ENCODE measurements at regions not wholly inside any gene's neighbourhood (a gene's known extent, or its start where the extent isn't known, plus 50 kb on each side); places are given as distances from the start of the nearest gene placed in this dataset.
A peak's percentile ranks its signal among the peaks of the same experiment; 100 is the strongest.
"Not testable (repeated sequence)": the region's sequence is repeated elsewhere in the genome, so short reads cannot be mapped to it uniquely, and the experiment has no call there.

GRCh38 chr9:87781331-87781730, 55.4 kb downstream of the CTSL start:
- no peak for TF ChIP-seq CTCF (conservative IDR thresholded peaks at IDR 0.05; ENCODE audit: low read depth, low read length)
- DNase-seq (ENCODE audit: low read depth) = no peak
- H3K4me3 ChIP-seq (ENCODE audit: low read depth, low read length) = no peak overlapping the region

- no peak for DNase-seq (ENCODE audit: low read depth)
- no peak for TF ChIP-seq CTCF (conservative IDR thresholded peaks at IDR 0.05; ENCODE audit: low read depth, low read length)
- no peak overlapping the region for H3K4me3 ChIP-seq (ENCODE audit: low read depth, low read length)
Measured at GRCh38 chr9:87783180-87783579, 57.3 kb downstream of the CTSL start.

GRCh38 chr9:87785315-87785970, 59.5 kb downstream of the CTSL start:
- DNase-seq (ENCODE audit: low read depth); H3K4me3 ChIP-seq (ENCODE audit: low read depth, low read length): not testable (repeated sequence)

- TF ChIP-seq CTCF (conservative IDR thresholded peaks at IDR 0.05; ENCODE audit: low read depth, low read length) = no peak
- DNase-seq (ENCODE audit: low read depth) = no peak
- H3K4me3 ChIP-seq (ENCODE audit: low read depth, low read length) = no peak overlapping the region
Measured at GRCh38 chr9:87786423-87786822, 60.5 kb downstream of the CTSL start.

GRCh38 chr9:87786876-87787275, 61.0 kb downstream of the CTSL start:
- no peak overlapping the region for H3K4me3 ChIP-seq (ENCODE audit: low read depth, low read length)
- DNase-seq (ENCODE audit: low read depth) = no peak
- no peak for TF ChIP-seq CTCF (conservative IDR thresholded peaks at IDR 0.05; ENCODE audit: low read depth, low read length)

GRCh38 chr9:87787735-87788134, 61.8 kb downstream of the CTSL start:
- DNase-seq (ENCODE audit: low read depth) = no peak
- H3K4me3 ChIP-seq (ENCODE audit: low read depth, low read length) = no peak overlapping the region
- TF ChIP-seq CTCF (conservative IDR thresholded peaks at IDR 0.05; ENCODE audit: low read depth, low read length) = no peak

- H3K4me3 ChIP-seq (ENCODE audit: low read depth, low read length) = no peak overlapping the region
- TF ChIP-seq CTCF (conservative IDR thresholded peaks at IDR 0.05; ENCODE audit: low read depth, low read length) = peak; percentile 37
- DNase-seq (ENCODE audit: low read depth) = no peak
Measured at GRCh38 chr9:87792831-87793288, 66.9 kb downstream of the CTSL start.

All from epithelial cell of proximal tubule (primary cell).